Astrocyte (in vitro differentiated cells and primary cell): ENCODE measurements at regions not wholly inside any gene's neighbourhood (a gene's known extent, or its start where the extent isn't known, plus 50 kb on each side); places are given as distances from the start of the nearest gene placed in this dataset.

Experiments used
- EZH2 ChIP-seq: IDR thresholded peaks from 2 replicates; pipeline ENCODE4 v1.6.1; 2012; ENCODE audit warnings: mild to moderate bottlenecking, low read length, inconsistent platforms; ENCODE audit not compliant: insufficient read depth
- TF ChIP-seq, protein P1 (sequence below): IDR thresholded peaks from 2 replicates; pipeline ENCODE4 v1.5.1; 2011; ENCODE audit warnings: low read depth, mild to moderate bottlenecking, inconsistent platforms, low read length, moderate library complexity; ENCODE audit not compliant: insufficient read depth

DNA sequence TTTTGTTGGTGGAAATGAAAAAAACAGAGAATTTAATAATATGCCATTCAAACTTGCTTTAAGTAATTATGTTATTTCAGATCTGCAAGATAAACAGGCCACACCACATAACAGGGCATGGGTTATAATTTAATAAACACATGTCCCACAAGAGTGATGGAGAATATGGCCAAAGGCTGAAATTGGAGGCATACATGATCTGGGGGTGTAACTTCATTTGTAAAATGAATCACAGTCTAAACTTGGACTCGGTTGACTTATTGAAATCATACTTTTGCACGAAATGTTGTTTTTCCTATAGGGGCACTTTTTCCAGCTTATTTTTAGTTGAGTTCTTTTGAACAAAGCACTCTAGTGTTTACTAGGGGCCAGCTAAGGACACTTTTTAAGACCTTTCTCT is 151.6 kb downstream of the TMEM26 start:
- TF ChIP-seq, protein P1, sequence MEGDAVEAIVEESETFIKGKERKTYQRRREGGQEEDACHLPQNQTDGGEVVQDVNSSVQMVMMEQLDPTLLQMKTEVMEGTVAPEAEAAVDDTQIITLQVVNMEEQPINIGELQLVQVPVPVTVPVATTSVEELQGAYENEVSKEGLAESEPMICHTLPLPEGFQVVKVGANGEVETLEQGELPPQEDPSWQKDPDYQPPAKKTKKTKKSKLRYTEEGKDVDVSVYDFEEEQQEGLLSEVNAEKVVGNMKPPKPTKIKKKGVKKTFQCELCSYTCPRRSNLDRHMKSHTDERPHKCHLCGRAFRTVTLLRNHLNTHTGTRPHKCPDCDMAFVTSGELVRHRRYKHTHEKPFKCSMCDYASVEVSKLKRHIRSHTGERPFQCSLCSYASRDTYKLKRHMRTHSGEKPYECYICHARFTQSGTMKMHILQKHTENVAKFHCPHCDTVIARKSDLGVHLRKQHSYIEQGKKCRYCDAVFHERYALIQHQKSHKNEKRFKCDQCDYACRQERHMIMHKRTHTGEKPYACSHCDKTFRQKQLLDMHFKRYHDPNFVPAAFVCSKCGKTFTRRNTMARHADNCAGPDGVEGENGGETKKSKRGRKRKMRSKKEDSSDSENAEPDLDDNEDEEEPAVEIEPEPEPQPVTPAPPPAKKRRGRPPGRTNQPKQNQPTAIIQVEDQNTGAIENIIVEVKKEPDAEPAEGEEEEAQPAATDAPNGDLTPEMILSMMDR: no peak
- TF ChIP-seq EZH2: no peak
